ENCODE measurements at regions not wholly inside any gene's neighbourhood (a gene's known extent, or its start where the extent isn't known, plus 50 kb on each side); places are given as distances from the start of the nearest gene placed in this dataset.

DNA sequence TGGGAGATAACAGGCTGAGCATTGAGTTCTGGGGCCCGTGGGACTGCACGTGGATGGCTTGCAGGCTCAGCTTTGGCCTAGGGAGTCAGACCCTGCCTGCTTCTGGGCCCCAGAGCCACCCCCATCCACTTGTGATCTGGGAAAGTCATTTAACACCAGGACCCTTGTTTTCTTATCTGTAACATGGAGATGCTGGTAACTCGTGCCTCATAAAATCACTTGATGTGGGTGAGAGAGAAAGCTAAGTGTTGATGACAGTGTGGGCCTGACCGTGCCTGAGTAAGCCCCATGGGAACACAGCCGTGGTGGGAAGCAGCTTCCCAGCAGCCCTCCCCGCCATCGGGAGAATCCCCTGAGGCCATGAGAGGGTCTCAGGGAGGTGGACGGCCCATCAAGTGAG, 378.1 kb downstream of the GABRB3 start:
- no peaks in the 10 kb centered on the region for H3K27me3 ChIP-seq (ENCODE audit: control insufficient read depth in 3 of 3, insufficient read depth in 3 of 3, low read length in 3 of 3)
- WGBS, 3 donors: 47 to 60% (median 53%) methylated on average over 8 of the region's 8 CpGs
- no peak for FAIRE-seq
- no peaks in the 10 kb centered on the region for H3K9me3 ChIP-seq (ENCODE audit: control insufficient read depth in 2 of 2, insufficient read depth in 1 of 2, low read depth in 1 of 2, low read length in 1 of 2)
- no peak overlapping the region for H3K27ac ChIP-seq (ENCODE audit: low read depth in 1 of 3, low read length in 2 of 3)
- no peaks in the 10 kb centered on the region for H3K4me1 ChIP-seq (ENCODE audit: control insufficient read depth in 3 of 3, insufficient read depth in 2 of 3, low read depth in 1 of 3, low read length in 2 of 3)
- no peaks in the 10 kb centered on the region for H3K36me3 ChIP-seq (ENCODE audit: control insufficient read depth in 3 of 3, insufficient read depth in 2 of 3, low read depth in 1 of 3, low read length in 3 of 3)
- no peak for DNase-seq
- H3K4me3 ChIP-seq (ENCODE audit: low read depth in 1 of 3, low read length in 3 of 3): no peak overlapping the region

DNA sequence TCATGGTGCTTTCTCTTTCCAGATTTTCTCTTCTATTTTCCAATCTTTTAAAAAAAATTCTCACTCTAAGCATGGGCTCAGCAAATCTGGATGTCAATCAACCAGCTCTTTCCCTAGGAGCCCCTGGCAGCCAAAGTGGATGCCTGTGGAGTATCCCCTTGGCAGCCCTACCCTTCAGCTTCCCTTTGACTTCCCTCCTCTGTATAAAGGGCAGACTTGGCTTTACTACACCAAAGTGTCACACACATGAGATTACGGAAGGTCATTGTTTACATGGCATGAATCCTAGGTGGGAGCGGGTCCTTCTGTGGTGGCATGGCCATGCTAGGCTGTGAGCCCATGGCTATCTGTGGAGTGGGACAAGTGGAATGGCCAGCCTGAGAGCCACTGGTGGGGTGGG, 379.9 kb downstream of the GABRB3 start:
- H3K4me3 ChIP-seq (ENCODE audit: low read depth in 1 of 3, low read length in 3 of 3): no peak overlapping the region
- H3K36me3 ChIP-seq (ENCODE audit: control insufficient read depth in 3 of 3, insufficient read depth in 2 of 3, low read depth in 1 of 3, low read length in 3 of 3): no peaks in the 10 kb centered on the region
- WGBS, 3 donors: 92 to 100% (median 92%) methylated on average over 2 of the region's 2 CpGs
- H3K27me3 ChIP-seq (ENCODE audit: control insufficient read depth in 3 of 3, insufficient read depth in 3 of 3, low read length in 3 of 3): no peaks in the 10 kb centered on the region
- DNase-seq (no peak), FAIRE-seq (no peak)
- H3K4me1 ChIP-seq (ENCODE audit: control insufficient read depth in 3 of 3, insufficient read depth in 2 of 3, low read depth in 1 of 3, low read length in 2 of 3): no peaks in the 10 kb centered on the region
- H3K27ac ChIP-seq (ENCODE audit: low read depth in 1 of 3, low read length in 2 of 3): no peak overlapping the region
- no peaks in the 10 kb centered on the region for H3K9me3 ChIP-seq (ENCODE audit: control insufficient read depth in 2 of 2, insufficient read depth in 1 of 2, low read depth in 1 of 2, low read length in 1 of 2)

DNA sequence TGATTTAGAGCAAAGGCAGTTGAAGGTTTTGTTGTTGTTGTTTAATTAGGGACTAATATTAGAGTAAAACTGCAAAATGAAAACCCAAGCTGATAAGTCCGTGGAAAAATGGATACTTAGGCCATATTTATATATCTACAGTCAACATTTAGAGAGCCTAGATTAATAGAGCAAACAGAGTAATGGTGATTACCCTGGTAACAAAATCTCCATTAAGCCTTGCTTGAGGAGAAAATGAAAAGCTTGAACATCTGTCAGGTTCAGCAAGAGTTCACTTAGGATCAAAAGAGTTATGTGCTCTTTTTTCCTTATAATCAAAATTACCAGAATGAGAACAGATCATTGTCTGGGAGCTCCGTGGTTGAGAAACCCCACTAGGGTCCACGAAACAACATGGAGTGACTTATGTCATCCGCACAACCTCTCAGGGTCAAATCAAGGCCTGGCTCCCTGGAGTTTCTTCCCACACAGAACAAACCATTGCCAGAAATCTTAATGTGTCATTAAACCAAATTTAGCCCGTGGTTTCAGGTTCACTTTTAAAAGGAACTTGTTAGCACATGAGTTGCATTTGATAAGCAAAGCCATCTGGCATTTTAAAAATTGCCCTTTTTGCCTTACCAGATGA, 381.2 kb downstream of the GABRB3 start:
- no peak for DNase-seq
- no peaks in the 10 kb centered on the region for H3K27me3 ChIP-seq (ENCODE audit: control insufficient read depth in 3 of 3, insufficient read depth in 3 of 3, low read length in 3 of 3)
- H3K9me3 ChIP-seq (ENCODE audit: control insufficient read depth in 2 of 2, insufficient read depth in 1 of 2, low read depth in 1 of 2, low read length in 1 of 2): no peaks in the 10 kb centered on the region
- H3K27ac ChIP-seq (ENCODE audit: low read depth in 1 of 3, low read length in 2 of 3): no peak overlapping the region
- H3K4me3 ChIP-seq (ENCODE audit: low read depth in 1 of 3, low read length in 3 of 3): no peak overlapping the region
- WGBS, 3 donors: 36 to 58% (median 39%) methylated on average over 5 of the region's 5 CpGs
- FAIRE-seq: no peak
- no peaks in the 10 kb centered on the region for H3K36me3 ChIP-seq (ENCODE audit: control insufficient read depth in 3 of 3, insufficient read depth in 2 of 3, low read depth in 1 of 3, low read length in 3 of 3)
- no peaks in the 10 kb centered on the region for H3K4me1 ChIP-seq (ENCODE audit: control insufficient read depth in 3 of 3, insufficient read depth in 2 of 3, low read depth in 1 of 3, low read length in 2 of 3)

DNA sequence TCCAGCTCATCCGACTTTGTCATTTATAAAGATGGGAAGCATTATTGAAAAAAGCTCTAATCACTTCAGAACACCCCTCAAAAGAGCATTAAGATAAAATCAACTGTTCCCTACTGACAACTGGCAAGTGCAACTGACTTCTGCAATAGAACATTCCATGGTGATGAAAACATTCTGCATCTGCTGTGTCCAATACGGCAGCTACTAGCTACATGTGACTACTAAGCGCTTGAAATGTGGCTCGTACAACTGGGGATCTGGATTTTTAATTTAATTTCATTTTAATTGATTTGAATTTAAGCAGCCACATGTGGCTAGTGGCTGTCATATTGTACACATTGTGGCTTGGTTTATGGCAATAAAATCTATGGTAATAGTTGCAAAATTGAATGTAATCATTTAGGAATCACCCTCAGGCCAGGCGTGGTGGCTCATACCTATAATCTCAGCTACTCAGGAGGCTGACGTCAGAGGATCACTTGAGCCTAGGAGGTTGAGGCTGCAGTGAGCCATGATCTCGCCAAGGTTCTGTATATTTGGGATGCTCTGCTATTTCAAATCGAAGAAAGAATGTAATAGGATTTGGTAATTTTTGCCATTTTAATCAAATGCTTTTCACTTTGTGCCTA, 390.3 kb downstream of the GABRB3 start:
- FAIRE-seq: no peak

DNA sequence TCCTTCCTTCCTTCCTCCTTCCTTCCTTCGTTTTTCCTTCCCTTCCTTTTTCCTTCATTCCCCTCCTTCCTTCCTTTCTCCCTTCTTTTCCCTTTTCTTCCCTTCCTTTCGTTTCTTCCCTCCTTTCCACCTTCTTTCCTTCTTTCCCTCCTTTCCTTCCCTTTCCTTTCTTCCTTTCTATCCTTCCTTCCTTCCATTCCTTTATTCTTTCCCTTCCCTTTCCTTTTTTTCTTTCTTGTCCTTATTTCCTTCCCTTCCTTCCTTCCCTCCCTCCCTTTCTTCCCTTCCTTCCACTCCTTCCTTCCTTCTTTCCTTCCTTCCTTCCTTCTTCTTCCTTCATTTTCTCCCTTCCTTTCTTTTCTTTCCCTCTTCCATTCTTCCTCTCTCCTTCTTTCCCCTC, 394.6 kb downstream of the GABRB3 start:
- WGBS, 3 donors: 12 to 40% (median 34%) methylated on average over 2 of the region's 2 CpGs
- H3K4me3 ChIP-seq (ENCODE audit: low read depth in 1 of 3, low read length in 3 of 3): no peak overlapping the region
- no peak for DNase-seq
- H3K27me3 ChIP-seq (ENCODE audit: control insufficient read depth in 3 of 3, insufficient read depth in 3 of 3, low read length in 3 of 3): no peaks in the 10 kb centered on the region
- no peak overlapping the region for H3K27ac ChIP-seq (ENCODE audit: low read depth in 1 of 3, low read length in 2 of 3)
- H3K9me3 ChIP-seq (ENCODE audit: control insufficient read depth in 2 of 2, insufficient read depth in 1 of 2, low read depth in 1 of 2, low read length in 1 of 2): peaks cover 3 to 13% of the 10 kb centered on the region in 2 donors
- no peaks in the 10 kb centered on the region for H3K36me3 ChIP-seq (ENCODE audit: control insufficient read depth in 3 of 3, insufficient read depth in 2 of 3, low read depth in 1 of 3, low read length in 3 of 3)
- FAIRE-seq: no peak
- no peaks in the 10 kb centered on the region for H3K4me1 ChIP-seq (ENCODE audit: control insufficient read depth in 3 of 3, insufficient read depth in 2 of 3, low read depth in 1 of 3, low read length in 2 of 3)

More for the DNA sequence above, 390.3 kb downstream of the GABRB3 start:
- H3K9me3 ChIP-seq (ENCODE audit: control insufficient read depth in 2 of 2, insufficient read depth in 1 of 2, low read depth in 1 of 2, low read length in 1 of 2): peaks cover 2 to 3% of the 10 kb centered on the region in 2 donors
- no peak overlapping the region for H3K27ac ChIP-seq (ENCODE audit: low read depth in 1 of 3, low read length in 2 of 3)
- H3K4me1 ChIP-seq (ENCODE audit: control insufficient read depth in 3 of 3, insufficient read depth in 2 of 3, low read depth in 1 of 3, low read length in 2 of 3): no peaks in the 10 kb centered on the region
- no peak for DNase-seq
- H3K4me3 ChIP-seq (ENCODE audit: low read depth in 1 of 3, low read length in 3 of 3): no peak overlapping the region
- no peaks in the 10 kb centered on the region for H3K36me3 ChIP-seq (ENCODE audit: control insufficient read depth in 3 of 3, insufficient read depth in 2 of 3, low read depth in 1 of 3, low read length in 3 of 3)
- WGBS, 3 donors: 80 to 90% (median 84%) methylated on average over 8 of the region's 8 CpGs
- no peaks in the 10 kb centered on the region for H3K27me3 ChIP-seq (ENCODE audit: control insufficient read depth in 3 of 3, insufficient read depth in 3 of 3, low read length in 3 of 3)

DNA sequence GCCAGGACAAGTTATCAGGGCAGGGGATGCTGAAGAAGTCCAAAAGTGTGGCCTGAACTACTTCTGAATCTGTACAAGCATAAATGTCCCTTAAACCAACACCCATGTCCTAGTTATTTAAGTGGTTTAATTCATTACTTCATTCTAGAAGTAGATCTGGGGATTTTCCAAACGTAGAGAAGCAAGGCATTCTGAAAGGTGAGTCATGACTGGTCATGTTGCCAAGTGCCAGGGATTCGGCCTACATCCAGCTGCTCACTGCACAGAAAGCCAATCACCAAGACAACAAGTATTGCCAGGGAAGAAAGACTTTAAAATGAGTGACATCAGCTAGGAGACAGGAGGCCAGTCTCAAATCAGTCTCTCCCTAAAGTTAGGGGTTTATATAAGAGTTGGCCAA, 396.6 kb downstream of the GABRB3 start:
- Histone ChIP-seq H3K27me3 (ENCODE audit: control insufficient read depth in 3 of 3, insufficient read depth in 3 of 3, low read length in 3 of 3) (no peaks in the 10 kb centered on the region), H3K36me3 (ENCODE audit: control insufficient read depth in 3 of 3, insufficient read depth in 2 of 3, low read depth in 1 of 3, low read length in 3 of 3) (no peaks in the 10 kb centered on the region), H3K4me3 (ENCODE audit: low read depth in 1 of 3, low read length in 3 of 3) (no peak overlapping the region), H3K27ac (ENCODE audit: low read depth in 1 of 3, low read length in 2 of 3) (no peak overlapping the region), H3K4me1 (ENCODE audit: control insufficient read depth in 3 of 3, insufficient read depth in 2 of 3, low read depth in 1 of 3, low read length in 2 of 3) (no peaks in the 10 kb centered on the region), H3K9me3 (ENCODE audit: control insufficient read depth in 2 of 2, insufficient read depth in 1 of 2, low read depth in 1 of 2, low read length in 1 of 2) (peaks cover 3 to 15% of the 10 kb centered on the region in 2 donors)
- FAIRE-seq (no peak), DNase-seq (no peak)
- 52 to 63% (median 53%) methylated on average over 2 of the region's 2 CpGs for WGBS, 3 donors

DNA sequence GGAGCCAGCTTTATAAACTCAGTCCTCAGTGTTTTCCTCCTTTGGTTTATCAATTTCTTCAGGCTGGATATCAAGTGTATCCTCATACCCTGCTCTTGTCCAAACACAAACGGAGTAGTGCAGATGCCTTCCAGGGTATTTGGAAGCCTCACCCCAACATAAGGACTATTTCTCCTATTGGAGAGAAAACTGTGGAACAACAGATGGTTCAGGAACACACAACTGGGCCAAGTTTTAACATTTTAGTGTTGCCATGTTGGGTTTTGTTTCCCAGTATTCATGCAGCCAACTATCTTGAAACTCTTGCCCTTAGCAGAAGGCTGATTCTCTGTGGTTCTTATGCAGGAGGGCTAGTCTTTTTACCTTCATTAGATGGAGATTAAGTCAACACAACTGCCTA, 398.1 kb downstream of the GABRB3 start:
- no peak overlapping the region for H3K4me3 ChIP-seq (ENCODE audit: low read depth in 1 of 3, low read length in 3 of 3)
- peaks cover 3 to 15% of the 10 kb centered on the region in 2 donors for H3K9me3 ChIP-seq (ENCODE audit: control insufficient read depth in 2 of 2, insufficient read depth in 1 of 2, low read depth in 1 of 2, low read length in 1 of 2)
- 76 to 89% (median 79%) methylated on average over 1 of the region's 1 CpG for WGBS, 3 donors
- FAIRE-seq (no peak), DNase-seq (no peak)
- H3K27ac ChIP-seq (ENCODE audit: low read depth in 1 of 3, low read length in 2 of 3): no peak overlapping the region
- no peaks in the 10 kb centered on the region for H3K4me1 ChIP-seq (ENCODE audit: control insufficient read depth in 3 of 3, insufficient read depth in 2 of 3, low read depth in 1 of 3, low read length in 2 of 3)
- H3K27me3 ChIP-seq (ENCODE audit: control insufficient read depth in 3 of 3, insufficient read depth in 3 of 3, low read length in 3 of 3): no peaks in the 10 kb centered on the region
- no peaks in the 10 kb centered on the region for H3K36me3 ChIP-seq (ENCODE audit: control insufficient read depth in 3 of 3, insufficient read depth in 2 of 3, low read depth in 1 of 3, low read length in 3 of 3)

DNA sequence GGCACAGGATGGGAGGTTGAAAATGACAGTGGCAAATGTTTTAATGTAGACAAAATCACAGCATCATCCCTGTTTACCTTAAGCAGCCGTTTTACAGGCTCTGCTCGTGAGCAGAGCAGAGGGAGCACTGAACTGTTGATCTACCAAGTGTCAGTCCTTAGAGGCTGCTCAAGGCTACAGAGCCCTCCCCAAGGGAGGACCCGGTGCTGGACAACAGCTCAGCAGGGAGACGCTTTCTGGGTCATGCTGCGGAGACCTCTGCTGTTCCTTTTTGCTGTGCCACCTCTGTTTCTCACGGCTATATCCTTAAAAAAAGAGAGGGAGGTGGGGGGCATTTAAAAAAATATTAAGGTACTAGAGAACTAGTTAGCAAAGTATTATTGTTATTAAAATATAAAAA, 400.2 kb downstream of the GABRB3 start:
- Histone ChIP-seq H3K9me3 (ENCODE audit: control insufficient read depth in 2 of 2, insufficient read depth in 1 of 2, low read depth in 1 of 2, low read length in 1 of 2) (peaks cover 0 to 14% of the 10 kb centered on the region in 2 donors), H3K27ac (ENCODE audit: low read depth in 1 of 3, low read length in 2 of 3) (no peak overlapping the region), H3K36me3 (ENCODE audit: control insufficient read depth in 3 of 3, insufficient read depth in 2 of 3, low read depth in 1 of 3, low read length in 3 of 3) (no peaks in the 10 kb centered on the region), H3K4me3 (ENCODE audit: low read depth in 1 of 3, low read length in 3 of 3) (no peak overlapping the region), H3K4me1 (ENCODE audit: control insufficient read depth in 3 of 3, insufficient read depth in 2 of 3, low read depth in 1 of 3, low read length in 2 of 3) (no peaks in the 10 kb centered on the region), H3K27me3 (ENCODE audit: control insufficient read depth in 3 of 3, insufficient read depth in 3 of 3, low read length in 3 of 3) (no peaks in the 10 kb centered on the region)
- no peak for DNase-seq
- 30 to 51% (median 47%) methylated on average over 6 of the region's 6 CpGs for WGBS, 3 donors
- no peak for FAIRE-seq

DNA sequence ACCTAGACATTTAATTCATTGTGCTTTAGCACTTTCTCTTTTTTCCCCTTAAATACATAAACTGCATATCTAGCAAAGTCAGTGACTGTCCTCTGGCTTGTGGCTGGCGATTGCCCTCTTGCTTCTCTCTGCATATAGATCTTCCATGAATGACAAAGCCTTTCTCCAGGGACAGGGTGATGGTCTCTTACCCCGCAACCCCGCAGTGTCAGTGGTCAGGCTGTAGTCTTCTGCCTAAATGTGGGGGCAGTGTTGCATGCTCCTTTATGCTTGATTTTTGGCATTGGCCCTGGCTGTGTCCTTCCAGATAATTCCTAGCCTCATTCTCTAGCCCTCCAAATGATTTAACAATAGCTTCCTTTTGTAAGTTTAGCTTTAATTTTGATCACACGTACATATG, 407.8 kb downstream of the GABRB3 start:
- no peak for FAIRE-seq
- no peaks in the 10 kb centered on the region for H3K27me3 ChIP-seq (ENCODE audit: control insufficient read depth in 3 of 3, insufficient read depth in 3 of 3, low read length in 3 of 3)
- H3K36me3 ChIP-seq (ENCODE audit: control insufficient read depth in 3 of 3, insufficient read depth in 2 of 3, low read depth in 1 of 3, low read length in 3 of 3): no peaks in the 10 kb centered on the region
- H3K4me3 ChIP-seq (ENCODE audit: low read depth in 1 of 3, low read length in 3 of 3): no peak overlapping the region
- no peak overlapping the region for H3K27ac ChIP-seq (ENCODE audit: low read depth in 1 of 3, low read length in 2 of 3)
- no peaks in the 10 kb centered on the region for H3K4me1 ChIP-seq (ENCODE audit: control insufficient read depth in 3 of 3, insufficient read depth in 2 of 3, low read depth in 1 of 3, low read length in 2 of 3)
- WGBS, 3 donors: 82 to 89% (median 84%) methylated on average over 4 of the region's 4 CpGs
- H3K9me3 ChIP-seq (ENCODE audit: control insufficient read depth in 2 of 2, insufficient read depth in 1 of 2, low read depth in 1 of 2, low read length in 1 of 2): peaks cover 0 to 5% of the 10 kb centered on the region in 2 donors
- no peak for DNase-seq

All from small intestine (tissue), 7 donors.